Neural cell (in vitro differentiated cells): ENCODE measurements at regions not wholly inside any gene's neighbourhood (a gene's known extent, or its start where the extent isn't known, plus 50 kb on each side); places are given as distances from the start of the nearest gene placed in this dataset.

ENCODE experiments used
- H2AFZ ChIP-seq: fragments of 200-600, 300-800 bp; sonication (generic), shearing (Covaris generic); 2 replicates; pipeline ENCODE4 v1.6.0; 2014; ENCODE audit warnings: low read depth, mild to moderate bottlenecking, antibody characterized with exemption, low read length, moderate library complexity
- H3F3A ChIP-seq: fragments of 200-600 bp; shearing (Covaris generic); 2 replicates; pipeline ENCODE4 v1.6.1; 2016; ENCODE audit warnings: mild to moderate bottlenecking, moderate library complexity, mixed read lengths, antibody characterized with exemption, low read length; ENCODE audit not compliant: insufficient read depth, poor library complexity, severe bottlenecking
- H3K27ac ChIP-seq: fragments of 200-600, 300-800 bp; sonication (generic), shearing (Covaris generic); 2 replicates; pipeline ENCODE4 v1.5.1; 2014; ENCODE audit warnings: mild to moderate bottlenecking, low read length, moderate library complexity
- H3K27me3 ChIP-seq: fragments of 300-800, 200-600 bp; sonication (generic), shearing (Covaris generic); 2 replicates; pipeline ENCODE4 v1.6.0; 2014; ENCODE audit warnings: mild to moderate bottlenecking, low read depth, low read length, moderate library complexity; ENCODE audit not compliant: insufficient read depth
- H3K36me3 ChIP-seq: fragments of 300-800, 200-600 bp; sonication (generic), shearing (Covaris generic); 2 replicates; pipeline ENCODE4 v1.5.1; 2014; ENCODE audit warnings: mild to moderate bottlenecking, antibody characterized with exemption, low read length, moderate library complexity; ENCODE audit not compliant: insufficient read depth
- H3K4me2 ChIP-seq: fragments of 300-800, 200-600 bp; sonication (generic), shearing (Covaris generic); 2 replicates; pipeline ENCODE4 v1.6.0; 2014; ENCODE audit warnings: mild to moderate bottlenecking, low read length
- H3K4me3 ChIP-seq: fragments of 300-800, 200-600 bp; sonication (generic), shearing (Covaris generic); 2 replicates; pipeline ENCODE4 v1.5.1; 2014; ENCODE audit warnings: mild to moderate bottlenecking, low read length, moderate library complexity
- H3K79me2 ChIP-seq: fragments of 200-600 bp; shearing (Covaris generic); replicated peaks from 2 replicates; pipeline ENCODE4 v1.6.0; 2014; ENCODE audit warnings: mild to moderate bottlenecking, low read length, moderate library complexity; ENCODE audit not compliant: insufficient read depth
- H3K9ac ChIP-seq: fragments of 300-800, 200-600 bp; sonication (generic), shearing (Covaris generic); 2 replicates; pipeline ENCODE4 v1.6.1; 2016; ENCODE audit warnings: mild to moderate bottlenecking, low read length, mixed read lengths
- H3K9me2 ChIP-seq: fragments of 200-600 bp; shearing (Covaris generic); 2 replicates; pipeline ENCODE4 v1.6.1; 2016; ENCODE audit warnings: mild to moderate bottlenecking, low read length, mixed read lengths; ENCODE audit not compliant: insufficient read depth
- H3K9me3 ChIP-seq: fragments of 200-600, 300-800 bp; sonication (generic), shearing (Covaris generic); 2 replicates; pipeline ENCODE4 v1.6.1; 2016; ENCODE audit warnings: mild to moderate bottlenecking, mixed run types, low read length, moderate library complexity, mixed read lengths
- H4K20me1 ChIP-seq: fragments of 200-600 bp; shearing (Covaris generic); 2 replicates; pipeline ENCODE4 v1.6.1; 2016; ENCODE audit warnings: mild to moderate bottlenecking, mixed run types; ENCODE audit not compliant: insufficient read depth
- EP300 ChIP-seq: fragments of 450-650 bp; conservative IDR thresholded peaks from 2 replicates; pipeline ENCODE4 v1.6.1; 2014; ENCODE audit warnings: antibody characterized with exemption, mild to moderate bottlenecking, moderate library complexity; ENCODE audit not compliant: poor library complexity, severe bottlenecking
- EZH2 ChIP-seq: fragments of 200-600, 300-800 bp; shearing (Covaris generic), sonication (generic); IDR thresholded peaks from 2 replicates; pipeline ENCODE4 v1.6.1; 2014; ENCODE audit warnings: antibody characterized with exemption, low read length, borderline replicate concordance, mild to moderate bottlenecking; ENCODE audit not compliant: insufficient read depth, poor library complexity, severe bottlenecking
- MXI1 ChIP-seq: fragments of 450-650 bp; conservative IDR thresholded peaks from 2 replicates; pipeline ENCODE4 v1.6.1; 2014; ENCODE audit warnings: antibody characterized with exemption, mild to moderate bottlenecking; ENCODE audit not compliant: poor library complexity, severe bottlenecking
- POLR2AphosphoS5 ChIP-seq: IDR thresholded peaks from 2 replicates; pipeline ENCODE4 v1.6.1; 2012
- RAD21 ChIP-seq: fragments of 450-650 bp; conservative IDR thresholded peaks from 2 replicates; pipeline ENCODE4 v1.6.1; 2014; ENCODE audit warnings: antibody characterized with exemption, mild to moderate bottlenecking, moderate library complexity
- SMC3 ChIP-seq: fragments of 450-650 bp; conservative IDR thresholded peaks from 2 replicates; pipeline ENCODE4 v1.6.1; 2014; ENCODE audit warnings: antibody characterized with exemption, mild to moderate bottlenecking, moderate library complexity; ENCODE audit not compliant: poor library complexity
- TAF1 ChIP-seq: IDR thresholded peaks from 2 replicates; pipeline ENCODE4 v1.6.1; 2012; ENCODE audit warnings: low read depth
- TF ChIP-seq, protein P1 (sequence below): fragments of 450-650 bp; IDR thresholded peaks from 2 replicates; pipeline ENCODE4 v1.5.1; 2014; ENCODE audit warnings: antibody characterized with exemption, mild to moderate bottlenecking, moderate library complexity; ENCODE audit not compliant: poor library complexity, severe bottlenecking
- TF ChIP-seq, protein P2 (sequence below): IDR thresholded peaks from 2 replicates; pipeline ENCODE4 v1.6.1; 2012; ENCODE audit warnings: borderline replicate concordance

DNA sequence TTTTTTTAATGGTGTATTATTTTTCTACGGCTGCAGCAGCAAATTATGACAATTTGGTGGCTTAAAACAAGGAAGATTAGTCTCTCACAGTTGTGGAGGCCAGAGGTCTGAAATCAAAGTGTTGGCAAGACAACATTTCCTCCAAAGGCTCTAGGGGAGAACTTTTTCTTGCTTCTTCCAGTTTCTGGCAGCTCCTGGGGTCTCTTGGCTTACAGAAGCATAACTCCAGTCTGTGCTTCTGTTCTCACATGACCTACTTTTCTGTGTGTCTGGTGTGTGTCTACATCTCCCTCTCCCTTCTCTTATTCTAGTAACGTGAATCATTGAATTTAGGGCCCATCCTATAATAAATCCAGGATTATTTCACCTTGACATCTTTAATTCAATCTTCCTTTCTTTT lies 551.9 kb upstream of the LUZP2 start:
- Histone ChIP-seq H3K4me3 (no peak overlapping the region), H3K9ac (no peak overlapping the region), H3K79me2 (no peaks in the 10 kb centered on the region), H3K9me3 (no peaks in the 10 kb centered on the region), H3F3A (no peaks in the 10 kb centered on the region), H3K9me2 (no peaks in the 10 kb centered on the region), H3K4me2 (no peak overlapping the region), H3K27me3 (no peaks in the 10 kb centered on the region), H2AFZ (no peak overlapping the region), H3K27ac (no peak overlapping the region), H4K20me1 (no peaks in the 10 kb centered on the region), H3K36me3 (no peaks in the 10 kb centered on the region)
- TF ChIP-seq MXI1 (no peak), EP300 (no peak), POLR2AphosphoS5 (no peak), SMC3 (no peak), EZH2 (no peak), RAD21 (no peak), TAF1 (no peak)
- TF ChIP-seq, protein P1, sequence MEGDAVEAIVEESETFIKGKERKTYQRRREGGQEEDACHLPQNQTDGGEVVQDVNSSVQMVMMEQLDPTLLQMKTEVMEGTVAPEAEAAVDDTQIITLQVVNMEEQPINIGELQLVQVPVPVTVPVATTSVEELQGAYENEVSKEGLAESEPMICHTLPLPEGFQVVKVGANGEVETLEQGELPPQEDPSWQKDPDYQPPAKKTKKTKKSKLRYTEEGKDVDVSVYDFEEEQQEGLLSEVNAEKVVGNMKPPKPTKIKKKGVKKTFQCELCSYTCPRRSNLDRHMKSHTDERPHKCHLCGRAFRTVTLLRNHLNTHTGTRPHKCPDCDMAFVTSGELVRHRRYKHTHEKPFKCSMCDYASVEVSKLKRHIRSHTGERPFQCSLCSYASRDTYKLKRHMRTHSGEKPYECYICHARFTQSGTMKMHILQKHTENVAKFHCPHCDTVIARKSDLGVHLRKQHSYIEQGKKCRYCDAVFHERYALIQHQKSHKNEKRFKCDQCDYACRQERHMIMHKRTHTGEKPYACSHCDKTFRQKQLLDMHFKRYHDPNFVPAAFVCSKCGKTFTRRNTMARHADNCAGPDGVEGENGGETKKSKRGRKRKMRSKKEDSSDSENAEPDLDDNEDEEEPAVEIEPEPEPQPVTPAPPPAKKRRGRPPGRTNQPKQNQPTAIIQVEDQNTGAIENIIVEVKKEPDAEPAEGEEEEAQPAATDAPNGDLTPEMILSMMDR = no peak
- TF ChIP-seq, protein P2, sequence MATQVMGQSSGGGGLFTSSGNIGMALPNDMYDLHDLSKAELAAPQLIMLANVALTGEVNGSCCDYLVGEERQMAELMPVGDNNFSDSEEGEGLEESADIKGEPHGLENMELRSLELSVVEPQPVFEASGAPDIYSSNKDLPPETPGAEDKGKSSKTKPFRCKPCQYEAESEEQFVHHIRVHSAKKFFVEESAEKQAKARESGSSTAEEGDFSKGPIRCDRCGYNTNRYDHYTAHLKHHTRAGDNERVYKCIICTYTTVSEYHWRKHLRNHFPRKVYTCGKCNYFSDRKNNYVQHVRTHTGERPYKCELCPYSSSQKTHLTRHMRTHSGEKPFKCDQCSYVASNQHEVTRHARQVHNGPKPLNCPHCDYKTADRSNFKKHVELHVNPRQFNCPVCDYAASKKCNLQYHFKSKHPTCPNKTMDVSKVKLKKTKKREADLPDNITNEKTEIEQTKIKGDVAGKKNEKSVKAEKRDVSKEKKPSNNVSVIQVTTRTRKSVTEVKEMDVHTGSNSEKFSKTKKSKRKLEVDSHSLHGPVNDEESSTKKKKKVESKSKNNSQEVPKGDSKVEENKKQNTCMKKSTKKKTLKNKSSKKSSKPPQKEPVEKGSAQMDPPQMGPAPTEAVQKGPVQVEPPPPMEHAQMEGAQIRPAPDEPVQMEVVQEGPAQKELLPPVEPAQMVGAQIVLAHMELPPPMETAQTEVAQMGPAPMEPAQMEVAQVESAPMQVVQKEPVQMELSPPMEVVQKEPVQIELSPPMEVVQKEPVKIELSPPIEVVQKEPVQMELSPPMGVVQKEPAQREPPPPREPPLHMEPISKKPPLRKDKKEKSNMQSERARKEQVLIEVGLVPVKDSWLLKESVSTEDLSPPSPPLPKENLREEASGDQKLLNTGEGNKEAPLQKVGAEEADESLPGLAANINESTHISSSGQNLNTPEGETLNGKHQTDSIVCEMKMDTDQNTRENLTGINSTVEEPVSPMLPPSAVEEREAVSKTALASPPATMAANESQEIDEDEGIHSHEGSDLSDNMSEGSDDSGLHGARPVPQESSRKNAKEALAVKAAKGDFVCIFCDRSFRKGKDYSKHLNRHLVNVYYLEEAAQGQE = no peak

DNA sequence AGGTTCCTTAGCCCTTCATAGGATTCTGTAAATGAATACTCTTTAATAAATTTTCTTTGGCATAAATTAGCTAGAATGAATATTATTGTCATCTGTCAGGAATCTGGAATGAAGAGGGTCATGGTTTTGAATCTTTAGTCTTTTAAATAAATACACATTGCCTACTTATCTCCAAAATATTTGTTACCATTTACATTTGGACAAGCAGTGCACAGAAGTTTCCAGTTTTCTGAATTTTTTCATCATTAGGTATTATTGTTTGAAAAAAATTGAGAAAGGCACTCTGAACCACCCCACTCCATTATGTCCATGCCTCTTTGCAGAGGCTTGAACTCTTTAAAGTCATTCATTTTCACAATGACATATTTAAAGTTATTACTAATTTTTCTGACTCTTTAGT lies 549.0 kb upstream of the LUZP2 start:
- Histone ChIP-seq H3K4me2 (no peak overlapping the region), H2AFZ (no peak overlapping the region), H3K27me3 (no peaks in the 10 kb centered on the region), H3K9me2 (no peaks in the 10 kb centered on the region), H3K79me2 (no peaks in the 10 kb centered on the region), H3K4me3 (no peak overlapping the region), H4K20me1 (no peaks in the 10 kb centered on the region), H3K27ac (no peak overlapping the region), H3F3A (no peaks in the 10 kb centered on the region), H3K9me3 (no peaks in the 10 kb centered on the region), H3K9ac (no peak overlapping the region), H3K36me3 (no peaks in the 10 kb centered on the region)
- TF ChIP-seq, protein P2 = no peak
- TF ChIP-seq EZH2 = no peak
- TF ChIP-seq TAF1 = no peak
- no peak for TF ChIP-seq MXI1
- TF ChIP-seq POLR2AphosphoS5 = no peak
- TF ChIP-seq, protein P1 = no peak
- TF ChIP-seq SMC3 = no peak
- no peak for TF ChIP-seq EP300
- TF ChIP-seq RAD21 = no peak
